Adrenal gland (tissue), 5 donors: ENCODE measurements at regions not wholly inside any gene's neighbourhood (a gene's known extent, or its start where the extent isn't known, plus 50 kb on each side); places are given as distances from the start of the nearest gene placed in this dataset.

Source experiments
- POLR2A ChIP-seq, 2 donors: fragments of 450-650 bp; IDR thresholded peaks; one replicate each; pipeline ENCODE4 v1.6.1; 2017; ENCODE audit warnings: antibody characterized with exemption in 2 of 2, mild to moderate bottlenecking in 2 of 2, moderate library complexity in 1 of 2
- TF ChIP-seq, protein P1 (sequence below), 6 experiments: fragments of 450-650 bp in 4 of 6; fragments of 200-600 bp in 2 of 6; sonication (generic) in 1 of 6; IDR thresholded peaks; 1 replicate in 5 of 6; 2 replicates in 1 of 6; pipeline versions ENCODE4 v1.5.1 to v1.8.0; 2016 to 2021; ENCODE audit warnings: antibody characterized with exemption in 6 of 6, mild to moderate bottlenecking in 2 of 6, moderate library complexity in 1 of 6
- donor health status: DM: no; HTN: no; CAD: no.

GRCh38 chr12:130080205-130080604, 82.1 kb upstream of the FZD10 start:
- TF ChIP-seq, protein P1, sequence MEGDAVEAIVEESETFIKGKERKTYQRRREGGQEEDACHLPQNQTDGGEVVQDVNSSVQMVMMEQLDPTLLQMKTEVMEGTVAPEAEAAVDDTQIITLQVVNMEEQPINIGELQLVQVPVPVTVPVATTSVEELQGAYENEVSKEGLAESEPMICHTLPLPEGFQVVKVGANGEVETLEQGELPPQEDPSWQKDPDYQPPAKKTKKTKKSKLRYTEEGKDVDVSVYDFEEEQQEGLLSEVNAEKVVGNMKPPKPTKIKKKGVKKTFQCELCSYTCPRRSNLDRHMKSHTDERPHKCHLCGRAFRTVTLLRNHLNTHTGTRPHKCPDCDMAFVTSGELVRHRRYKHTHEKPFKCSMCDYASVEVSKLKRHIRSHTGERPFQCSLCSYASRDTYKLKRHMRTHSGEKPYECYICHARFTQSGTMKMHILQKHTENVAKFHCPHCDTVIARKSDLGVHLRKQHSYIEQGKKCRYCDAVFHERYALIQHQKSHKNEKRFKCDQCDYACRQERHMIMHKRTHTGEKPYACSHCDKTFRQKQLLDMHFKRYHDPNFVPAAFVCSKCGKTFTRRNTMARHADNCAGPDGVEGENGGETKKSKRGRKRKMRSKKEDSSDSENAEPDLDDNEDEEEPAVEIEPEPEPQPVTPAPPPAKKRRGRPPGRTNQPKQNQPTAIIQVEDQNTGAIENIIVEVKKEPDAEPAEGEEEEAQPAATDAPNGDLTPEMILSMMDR (IDR thresholded peaks at IDR 0.05), result no peak
- no peak for TF ChIP-seq POLR2A (IDR thresholded peaks at IDR 0.05)
